Dendritic cell treated with granulocyte-macrophage colony-stimulating factor and Interleukin-4, amounts not matched to agents 40 ng/mL and 50 ng/mL, for 4 days (primary cell): ENCODE measurements at regions not wholly inside any gene's neighbourhood (a gene's known extent, or its start where the extent isn't known, plus 50 kb on each side); places are given as distances from the start of the nearest gene placed in this dataset.

ENCODE experiments used
- H3K27ac Mint-ChIP-seq: one replicate; pipeline ENCODE4 v1.8.0; 2022; ENCODE audit warnings: mild to moderate bottlenecking, mixed read lengths
- H3K27me3 Mint-ChIP-seq: one replicate; pipeline ENCODE4 v1.8.0; 2022; ENCODE audit warnings: mild to moderate bottlenecking, mixed read lengths
- H3K36me3 Mint-ChIP-seq: one replicate; pipeline ENCODE4 v1.8.0; 2022; ENCODE audit warnings: low read depth, mixed read lengths
- H3K4me1 Mint-ChIP-seq: one replicate; pipeline ENCODE4 v1.8.0; 2022; ENCODE audit warnings: low read depth, mixed read lengths
- H3K4me3 Mint-ChIP-seq: one replicate; pipeline ENCODE4 v1.8.0; 2022; ENCODE audit warnings: mild to moderate bottlenecking, moderate library complexity, mixed read lengths
- H3K9me3 Mint-ChIP-seq: one replicate; pipeline ENCODE4 v1.8.0; 2022; ENCODE audit warnings: mixed read lengths
- intact Hi-C: fragments of 100-400 bp; cut with micrococcal nuclease; formaldehyde crosslinking; loops from one replicate; pipeline ENCODE4 v1.15.0; 2022

- no peak overlapping the region for H3K4me3 Mint-ChIP-seq
Observed at GRCh38 chr1:5644281-5645134, 347.7 kb downstream of the NPHP4 start.

GRCh38 chr1:5643360-5644107, 348.7 kb downstream of the NPHP4 start:
- Mint-ChIP-seq H3K9me3 (peaks cover 21% of the 10 kb centered on the region), H3K27me3 (peaks cover 8% of the 10 kb centered on the region), H3K27ac (no peak overlapping the region), H3K4me3 (no peak overlapping the region), H3K36me3 (no peaks in the 10 kb centered on the region), H3K4me1 (no peaks in the 10 kb centered on the region)
- intact Hi-C loops = no loop called here

More at GRCh38 chr1:5644281-5645134, 347.7 kb downstream of the NPHP4 start:
- Mint-ChIP-seq H3K27ac (no peak overlapping the region), H3K9me3 (peaks cover 21% of the 10 kb centered on the region), H3K36me3 (no peaks in the 10 kb centered on the region), H3K27me3 (peaks cover 8% of the 10 kb centered on the region), H3K4me1 (no peaks in the 10 kb centered on the region)
- intact Hi-C loops = no loop called here

- Mint-ChIP-seq H3K9me3 (peaks cover 8% of the 10 kb centered on the region), H3K4me1 (no peaks in the 10 kb centered on the region), H3K27me3 (peaks cover 9% of the 10 kb centered on the region), H3K36me3 (no peaks in the 10 kb centered on the region), H3K4me3 (no peak overlapping the region), H3K27ac (no peak overlapping the region)
- intact Hi-C loops = no loop called here
Observed at GRCh38 chr1:5640845-5641244, 351.4 kb downstream of the NPHP4 start.

GRCh38 chr1:5639106-5639722, 353.0 kb downstream of the NPHP4 start:
- peaks cover 7% of the 10 kb centered on the region for H3K27me3 Mint-ChIP-seq
- H3K9me3 Mint-ChIP-seq = no peaks in the 10 kb centered on the region
- no peak overlapping the region for H3K4me3 Mint-ChIP-seq
- H3K27ac Mint-ChIP-seq = no peak overlapping the region
- H3K36me3 Mint-ChIP-seq = no peaks in the 10 kb centered on the region
- no peaks in the 10 kb centered on the region for H3K4me1 Mint-ChIP-seq
- intact Hi-C loops = loop anchor here (5.0 kb wide), 1 partner anchor 338 kb away; no protein-coding TSS in a partner anchor

- H3K4me3 Mint-ChIP-seq = no peak overlapping the region
- peaks cover 7% of the 10 kb centered on the region for H3K27me3 Mint-ChIP-seq
- intact Hi-C loops = loop anchor here (5.0 kb wide), 1 partner anchor 339 kb away; no protein-coding TSS in a partner anchor
- no peak overlapping the region for H3K27ac Mint-ChIP-seq
- H3K36me3 Mint-ChIP-seq = no peaks in the 10 kb centered on the region
- H3K4me1 Mint-ChIP-seq = no peaks in the 10 kb centered on the region
- H3K9me3 Mint-ChIP-seq = no peaks in the 10 kb centered on the region
Observed at GRCh38 chr1:5638582-5638981, 353.6 kb downstream of the NPHP4 start.

- intact Hi-C loops = loop anchor here (5.0 kb wide), 1 partner anchor 340 kb away; no protein-coding TSS in a partner anchor
- Mint-ChIP-seq H3K4me3 (no peak overlapping the region), H3K27me3 (peaks cover 5% of the 10 kb centered on the region), H3K9me3 (no peaks in the 10 kb centered on the region), H3K4me1 (no peaks in the 10 kb centered on the region), H3K36me3 (no peaks in the 10 kb centered on the region), H3K27ac (no peak overlapping the region)
Observed at GRCh38 chr1:5637171-5637570, 355.1 kb downstream of the NPHP4 start.

- intact Hi-C loops = loop anchor here (5.0 kb wide), 1 partner anchor 342 kb away; no protein-coding TSS in a partner anchor
- Mint-ChIP-seq H3K4me1 (no peaks in the 10 kb centered on the region), H3K36me3 (no peaks in the 10 kb centered on the region), H3K27ac (no peak overlapping the region), H3K27me3 (peaks cover 1% of the 10 kb centered on the region), H3K9me3 (no peaks in the 10 kb centered on the region), H3K4me3 (no peak overlapping the region)
Observed at GRCh38 chr1:5634893-5635292, 357.3 kb downstream of the NPHP4 start.

- intact Hi-C loops = no loop called here
- H3K36me3 Mint-ChIP-seq = no peaks in the 10 kb centered on the region
- peaks cover 1% of the 10 kb centered on the region for H3K27me3 Mint-ChIP-seq
- H3K27ac Mint-ChIP-seq = no peak overlapping the region
- no peak overlapping the region for H3K4me3 Mint-ChIP-seq
- no peaks in the 10 kb centered on the region for H3K4me1 Mint-ChIP-seq
- no peaks in the 10 kb centered on the region for H3K9me3 Mint-ChIP-seq
Observed at GRCh38 chr1:5632814-5633213, 359.4 kb downstream of the NPHP4 start.

- no peaks in the 10 kb centered on the region for H3K36me3 Mint-ChIP-seq
- no peak overlapping the region for H3K27ac Mint-ChIP-seq
- H3K4me1 Mint-ChIP-seq = no peaks in the 10 kb centered on the region
- peaks cover 1% of the 10 kb centered on the region for H3K27me3 Mint-ChIP-seq
- H3K9me3 Mint-ChIP-seq = no peaks in the 10 kb centered on the region
- intact Hi-C loops = no loop called here
- H3K4me3 Mint-ChIP-seq = no peak overlapping the region
Observed at GRCh38 chr1:5632224-5632623, 360.0 kb downstream of the NPHP4 start.

- intact Hi-C loops = no loop called here
- peaks cover 7% of the 10 kb centered on the region for H3K27me3 Mint-ChIP-seq
Observed at GRCh38 chr1:5628416-5628815, 363.8 kb downstream of the NPHP4 start.

GRCh38 chr1:5623399-5623798, 368.8 kb downstream of the NPHP4 start:
- Mint-ChIP-seq H3K9me3 (no peaks in the 10 kb centered on the region), H3K4me1 (no peaks in the 10 kb centered on the region), H3K27me3 (peaks cover 7% of the 10 kb centered on the region), H3K36me3 (no peaks in the 10 kb centered on the region), H3K27ac (no peak overlapping the region), H3K4me3 (no peak overlapping the region)
- intact Hi-C loops = no loop called here

More at GRCh38 chr1:5628416-5628815, 363.8 kb downstream of the NPHP4 start:
- H3K36me3 Mint-ChIP-seq = no peaks in the 10 kb centered on the region
- H3K4me3 Mint-ChIP-seq = no peak overlapping the region
- H3K27ac Mint-ChIP-seq = no peak overlapping the region
- no peaks in the 10 kb centered on the region for H3K4me1 Mint-ChIP-seq
- no peaks in the 10 kb centered on the region for H3K9me3 Mint-ChIP-seq

GRCh38 chr1:5622412-5622811, 369.8 kb downstream of the NPHP4 start:
- H3K36me3 Mint-ChIP-seq = no peaks in the 10 kb centered on the region
- intact Hi-C loops = no loop called here
- no peak overlapping the region for H3K4me3 Mint-ChIP-seq
- H3K4me1 Mint-ChIP-seq = no peaks in the 10 kb centered on the region
- H3K27ac Mint-ChIP-seq = no peak overlapping the region
- no peaks in the 10 kb centered on the region for H3K9me3 Mint-ChIP-seq
- peaks cover 7% of the 10 kb centered on the region for H3K27me3 Mint-ChIP-seq

GRCh38 chr1:5621692-5622091, 370.5 kb downstream of the NPHP4 start:
- H3K4me1 Mint-ChIP-seq = no peaks in the 10 kb centered on the region
- H3K36me3 Mint-ChIP-seq = no peaks in the 10 kb centered on the region
- peaks cover 8% of the 10 kb centered on the region for H3K27me3 Mint-ChIP-seq
- H3K27ac Mint-ChIP-seq = no peak overlapping the region
- intact Hi-C loops = no loop called here
- H3K9me3 Mint-ChIP-seq = no peaks in the 10 kb centered on the region
- no peak overlapping the region for H3K4me3 Mint-ChIP-seq

GRCh38 chr1:5620997-5621396, 371.2 kb downstream of the NPHP4 start:
- no peak overlapping the region for H3K27ac Mint-ChIP-seq
- no peaks in the 10 kb centered on the region for H3K9me3 Mint-ChIP-seq
- no peaks in the 10 kb centered on the region for H3K4me1 Mint-ChIP-seq
- H3K36me3 Mint-ChIP-seq = no peaks in the 10 kb centered on the region
- H3K4me3 Mint-ChIP-seq = no peak overlapping the region
- H3K27me3 Mint-ChIP-seq = peaks cover 8% of the 10 kb centered on the region
- intact Hi-C loops = no loop called here
